GM13977 (cell line): ENCODE measurements at regions not wholly inside any gene's neighbourhood (a gene's known extent, or its start where the extent isn't known, plus 50 kb on each side); places are given as distances from the start of the nearest gene placed in this dataset.

ENCODE experiments used
- DNase-seq: peaks from one replicate; pipeline ENCODE4 v3.0.0; 2012; ENCODE audit warnings: low spot score
- CTCF ChIP-seq: IDR thresholded peaks from 2 replicates; pipeline ENCODE4 v1.5.1; 2012; ENCODE audit warnings: mild to moderate bottlenecking, control low read depth; ENCODE audit not compliant: insufficient read depth; ENCODE audit errors: extremely low read depth, missing control alignments
- in situ Hi-C: fragments of 300-500 bp; cut with MboI; formaldehyde crosslinking; loops from one replicate; pipeline ENCODE4 v1.12.0; 2022; ENCODE audit warnings: low sequenced_read_pairs, low pct_unique_long_range_greater_than_20kb, mixed read lengths, inconsistent platforms; ENCODE audit not compliant: unreplicated experiment

GRCh38 chr4:35541888-35542213, 702.5 kb downstream of the ARAP2 start:
- no peak for TF ChIP-seq CTCF
- no peak for DNase-seq
- in situ Hi-C loops = no loop called here

- peak; percentile 7 for DNase-seq
- in situ Hi-C loops = no loop called here
- no peak for TF ChIP-seq CTCF
Measured at GRCh38 chr4:35548921-35549320, 695.4 kb downstream of the ARAP2 start.

GRCh38 chr4:35556387-35556786, 687.9 kb downstream of the ARAP2 start:
- in situ Hi-C loops = no loop called here

GRCh38 chr4:35559559-35560365, 684.6 kb downstream of the ARAP2 start:
- in situ Hi-C loops = no loop called here
- no peak for TF ChIP-seq CTCF
- DNase-seq = no peak

More at GRCh38 chr4:35556387-35556786, 687.9 kb downstream of the ARAP2 start:
- no peak for DNase-seq
- no peak for TF ChIP-seq CTCF

GRCh38 chr4:35562861-35563260, 681.5 kb downstream of the ARAP2 start:
- in situ Hi-C loops = no loop called here
- TF ChIP-seq CTCF = no peak
- DNase-seq = no peak

- no peak for TF ChIP-seq CTCF
- no peak for DNase-seq
- in situ Hi-C loops = no loop called here
Measured at GRCh38 chr4:35565640-35566039, 678.7 kb downstream of the ARAP2 start.

- DNase-seq = no peak
- no peak for TF ChIP-seq CTCF
- in situ Hi-C loops = no loop called here
Measured at GRCh38 chr4:35591035-35591434, 653.3 kb downstream of the ARAP2 start.
